GM21737 (cell line): ENCODE measurements at regions not wholly inside any gene's neighbourhood (a gene's known extent, or its start where the extent isn't known, plus 50 kb on each side); places are given as distances from the start of the nearest gene placed in this dataset.
"Not testable (repeated sequence)": the region's sequence is repeated elsewhere in the genome, so short reads cannot be mapped to it uniquely, and the experiment has no call there.

ENCODE experiments used
- ATAC-seq: cut with Tn5 transposase; IDR thresholded peaks from one replicate; pipeline ENCODE4 v1.9.1; 2021; ENCODE audit warnings: mild to moderate bottlenecking, moderate library complexity; ENCODE audit not compliant: unreplicated experiment

DNA sequence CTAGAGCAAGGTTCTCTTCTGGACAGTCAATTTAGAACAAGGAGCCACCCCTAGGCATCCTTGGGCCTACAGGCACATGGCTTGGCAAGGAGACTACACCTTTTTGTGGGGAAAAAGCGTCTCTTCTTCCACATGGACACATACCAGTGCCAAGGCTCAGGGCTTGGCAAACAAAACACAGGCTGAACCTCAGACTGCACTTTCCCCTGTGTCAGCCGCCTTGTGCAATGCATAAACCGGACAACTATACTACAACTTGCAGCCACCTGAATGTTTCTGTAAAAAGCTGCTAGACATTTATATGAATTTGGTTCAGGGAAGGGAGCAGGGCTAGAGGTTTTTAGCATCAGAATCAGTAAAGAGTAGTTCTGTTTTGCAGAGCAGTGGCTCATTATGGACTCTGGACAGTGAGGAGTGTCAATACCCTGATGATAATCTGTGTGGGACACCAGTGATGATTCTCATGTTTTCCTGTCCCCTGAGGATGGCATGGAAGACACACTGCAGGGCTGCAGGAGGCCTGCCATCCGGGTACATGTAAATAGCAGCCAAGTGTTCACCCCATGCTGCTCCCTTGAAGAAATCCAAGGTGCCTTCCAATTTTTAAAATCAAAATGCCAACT, 118.9 kb downstream of the GATA3 start:
- ATAC-seq: no peak

GRCh38 chr10:8173866-8174243, 119.4 kb downstream of the GATA3 start:
- no peak for ATAC-seq

DNA sequence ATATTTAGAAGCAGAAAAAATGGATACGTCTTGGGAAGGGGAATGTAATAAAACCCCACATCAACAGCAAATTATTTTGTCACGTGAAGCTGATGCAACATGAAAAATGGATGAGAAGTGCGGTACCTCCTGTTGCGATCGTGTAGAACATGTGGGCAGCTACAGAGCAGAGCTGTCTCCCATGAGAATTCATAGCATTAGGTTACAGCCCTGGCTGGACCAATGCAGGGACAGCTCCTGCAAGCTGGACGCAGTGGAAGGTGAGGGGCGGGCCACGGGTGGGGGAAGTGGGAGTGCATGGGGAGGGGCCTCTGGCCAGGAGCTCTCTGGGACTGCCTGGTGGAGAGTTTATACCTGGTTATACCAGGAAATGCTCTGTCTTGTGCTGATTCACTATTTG, 120.3 kb downstream of the GATA3 start:
- no peak for ATAC-seq

GRCh38 chr10:8177526-8177925, 123.0 kb downstream of the GATA3 start:
- ATAC-seq: not testable (repeated sequence)

- ATAC-seq: not testable (repeated sequence)
Measured at GRCh38 chr10:8179773-8180172, 125.3 kb downstream of the GATA3 start.

GRCh38 chr10:8180360-8181109, 126.0 kb downstream of the GATA3 start:
- no peak for ATAC-seq

DNA sequence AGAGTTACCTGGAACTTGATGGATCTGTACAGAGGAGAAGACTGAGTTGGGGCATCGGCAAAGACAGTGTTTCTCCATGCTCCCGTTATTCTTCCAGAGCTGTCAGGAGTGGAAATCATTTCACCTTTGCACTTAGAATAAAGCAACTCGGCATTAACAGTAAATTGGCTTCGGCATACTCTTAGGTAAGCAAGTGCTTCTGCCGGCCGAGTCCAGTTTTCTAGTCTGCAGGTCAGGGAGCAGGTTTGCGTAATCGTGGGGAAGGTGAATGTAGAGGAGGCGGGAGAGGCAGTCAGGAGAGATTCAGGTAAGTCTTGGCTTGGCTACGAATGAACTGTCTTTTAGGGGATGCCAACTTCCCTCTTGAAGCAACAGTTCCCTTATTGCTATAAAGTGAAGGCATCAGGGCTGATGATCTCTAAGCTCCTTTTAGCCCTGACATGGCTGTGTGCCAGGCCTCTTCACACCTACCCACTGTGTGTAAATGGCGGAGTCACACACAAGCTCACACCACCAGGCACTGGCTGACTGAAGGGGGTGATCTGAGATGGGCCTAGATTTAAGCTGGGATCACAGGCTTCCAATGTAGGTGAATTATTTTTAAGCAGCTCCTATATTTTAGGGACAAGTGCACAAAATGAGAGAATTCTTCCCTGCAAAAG, 127.1 kb downstream of the GATA3 start:
- no peak for ATAC-seq

- no peak for ATAC-seq
Measured at GRCh38 chr10:8182806-8183205, 128.3 kb downstream of the GATA3 start.

- no peak for ATAC-seq
Measured at GRCh38 chr10:8183241-8183704, 128.8 kb downstream of the GATA3 start.

DNA sequence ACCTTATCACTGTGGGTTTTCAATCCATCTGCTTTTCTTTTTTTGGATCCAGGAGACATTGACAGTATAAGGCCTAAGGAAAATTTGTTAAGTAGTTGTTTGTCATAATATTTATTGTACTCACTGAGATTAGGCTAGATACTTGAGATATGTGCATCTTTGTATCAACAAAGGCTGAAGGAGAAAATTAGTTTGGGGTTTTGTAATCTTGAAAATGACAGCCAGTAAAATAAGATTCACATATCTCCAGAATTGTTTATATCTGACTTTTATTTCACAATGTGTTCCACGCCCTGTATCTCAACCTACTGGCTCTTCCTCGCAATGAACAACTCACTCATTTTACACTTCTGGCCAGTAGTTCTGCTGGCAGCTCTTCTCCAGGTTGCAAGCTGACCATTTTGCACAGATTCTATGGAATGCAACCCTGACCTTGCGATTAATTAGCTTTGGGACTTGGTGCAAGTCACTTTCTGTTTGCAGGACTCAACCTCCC, 132.7 kb downstream of the GATA3 start:
- no peak for ATAC-seq

DNA sequence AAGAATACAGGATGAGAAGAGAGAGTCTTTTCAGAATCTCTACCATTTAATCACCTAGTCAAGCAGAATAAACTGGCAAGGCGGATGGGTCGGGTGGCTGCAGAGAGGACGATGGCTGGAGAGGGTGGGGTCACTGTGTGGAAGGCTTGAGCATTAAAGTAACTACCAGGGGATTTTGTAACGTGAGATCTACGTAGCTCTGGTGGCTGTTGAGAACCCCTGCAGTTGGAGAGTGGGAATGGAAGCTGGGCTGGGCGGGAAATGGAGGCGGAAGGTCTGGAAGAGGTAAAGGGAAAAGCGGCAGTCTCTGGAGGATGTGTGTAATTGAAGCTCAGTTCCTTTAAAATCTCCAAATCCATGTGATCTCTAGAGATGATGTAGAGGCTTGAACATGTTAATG, 135.0 kb downstream of the GATA3 start:
- ATAC-seq: no peak

DNA sequence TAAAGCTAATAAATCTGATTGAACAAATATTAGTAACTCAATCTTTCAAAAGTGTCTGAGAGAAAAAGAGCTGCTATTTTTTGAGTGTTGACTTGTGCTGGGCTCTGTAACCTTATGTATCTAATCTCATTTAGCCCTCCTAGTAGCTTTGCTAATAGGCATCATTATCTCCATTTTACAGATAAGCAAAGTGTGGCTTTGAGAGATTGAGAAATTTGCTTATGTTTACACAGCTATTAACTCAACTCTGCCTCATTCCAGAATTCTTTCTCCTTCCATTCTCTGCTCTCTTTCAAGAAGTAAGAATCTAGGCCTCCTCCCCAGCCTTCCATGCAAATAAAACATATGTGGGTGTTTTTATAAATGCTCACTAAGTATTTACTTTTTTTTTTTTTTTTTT, 137.8 kb downstream of the GATA3 start:
- no peak for ATAC-seq

DNA sequence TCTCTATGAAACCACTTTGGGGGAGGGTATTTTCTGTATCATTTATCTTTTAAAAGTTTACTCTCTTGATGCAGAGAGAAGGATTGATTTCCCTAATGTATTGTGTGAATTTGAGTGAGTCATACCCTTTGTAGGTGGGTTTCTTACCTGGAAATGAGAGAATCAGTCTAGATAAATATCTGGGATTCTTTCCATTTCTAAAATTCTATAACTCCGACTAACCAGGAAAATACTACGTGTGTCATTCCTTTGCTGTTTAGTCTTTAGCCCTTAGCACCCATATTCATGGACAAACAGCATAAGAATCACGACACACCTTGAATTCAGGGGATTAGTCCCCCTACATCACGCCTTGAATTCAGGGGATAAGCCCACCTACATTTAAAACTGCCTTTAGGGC, 139.1 kb downstream of the GATA3 start:
- ATAC-seq: no peak

DNA sequence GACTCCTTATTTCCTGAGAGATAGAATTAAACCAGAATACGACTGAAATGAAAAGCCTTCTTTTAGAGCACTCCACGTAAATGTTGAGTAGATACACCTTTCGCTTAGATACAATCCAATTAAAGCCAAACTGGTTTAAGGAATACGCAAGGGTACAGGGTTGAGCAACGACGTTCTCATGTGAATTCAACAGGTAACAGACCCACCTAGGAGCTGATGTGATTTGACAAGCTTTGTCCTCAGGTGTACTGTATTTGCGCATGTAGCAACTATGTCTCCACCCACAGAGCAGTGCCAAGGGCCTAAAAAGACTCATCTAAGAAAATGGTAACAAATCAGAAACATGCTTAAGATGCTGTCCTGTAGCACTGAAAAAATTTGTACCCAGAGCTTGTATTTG, 139.6 kb downstream of the GATA3 start:
- no peak for ATAC-seq

- ATAC-seq: no peak
Measured at GRCh38 chr10:8206882-8207281, 152.4 kb downstream of the GATA3 start.

GRCh38 chr10:8211631-8212030, 157.1 kb downstream of the GATA3 start:
- ATAC-seq: no peak

GRCh38 chr10:8213735-8214134, 159.2 kb downstream of the GATA3 start:
- no peak for ATAC-seq

- ATAC-seq: no peak
Measured at GRCh38 chr10:8214587-8214986, 160.1 kb downstream of the GATA3 start.

- ATAC-seq: no peak
Measured at GRCh38 chr10:8216893-8217292, 162.4 kb downstream of the GATA3 start.

- ATAC-seq: no peak
Measured at GRCh38 chr10:8221451-8221850, 167.0 kb downstream of the GATA3 start.

DNA sequence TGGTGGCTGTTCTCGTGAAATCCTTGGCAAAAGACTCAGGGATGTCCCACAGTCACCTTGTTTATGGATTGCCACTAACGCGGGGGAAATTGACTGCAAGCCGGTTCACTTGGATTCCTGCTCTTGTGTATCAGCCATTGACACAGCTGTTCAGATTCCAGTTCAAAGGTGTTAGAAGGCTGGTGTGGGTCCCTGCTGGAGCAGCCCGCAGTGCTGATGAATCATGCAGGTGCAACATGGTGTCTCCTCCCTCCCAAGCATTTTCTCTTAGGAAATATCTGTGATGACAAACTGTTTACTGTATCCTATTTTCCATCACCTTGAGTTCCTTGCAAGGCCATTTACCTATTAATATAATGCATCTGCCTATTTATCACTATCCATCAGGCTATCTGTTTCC, 170.1 kb downstream of the GATA3 start:
- no peak for ATAC-seq

GRCh38 chr10:8225187-8225586, 170.7 kb downstream of the GATA3 start:
- no peak for ATAC-seq
